WTC11 (cell line): ENCODE measurements at regions not wholly inside any gene's neighbourhood (a gene's known extent, or its start where the extent isn't known, plus 50 kb on each side); places are given as distances from the start of the nearest gene placed in this dataset.

ENCODE experiments used
- CTCF ChIP-seq: fragments of 200-600 bp; IDR thresholded peaks from 2 replicates; pipeline ENCODE4 v1.8.0; 2022; ENCODE audit warnings: antibody characterized with exemption
- FOXP1 ChIP-seq: sonication (generic); formaldehyde crosslinking; IDR thresholded peaks from 2 replicates; pipeline ENCODE4 v1.8.0; 2022; ENCODE audit warnings: missing genetic modification reagents, mild to moderate bottlenecking, moderate library complexity, borderline replicate concordance

GRCh38 chr3:72633121-72633520, 215.1 kb downstream of the SHQ1 start:
- TF ChIP-seq FOXP1, result no peak
- no peak for TF ChIP-seq CTCF
